ENCODE measurements at regions not wholly inside any gene's neighbourhood (a gene's known extent, or its start where the extent isn't known, plus 50 kb on each side); places are given as distances from the start of the nearest gene placed in this dataset.

DNA sequence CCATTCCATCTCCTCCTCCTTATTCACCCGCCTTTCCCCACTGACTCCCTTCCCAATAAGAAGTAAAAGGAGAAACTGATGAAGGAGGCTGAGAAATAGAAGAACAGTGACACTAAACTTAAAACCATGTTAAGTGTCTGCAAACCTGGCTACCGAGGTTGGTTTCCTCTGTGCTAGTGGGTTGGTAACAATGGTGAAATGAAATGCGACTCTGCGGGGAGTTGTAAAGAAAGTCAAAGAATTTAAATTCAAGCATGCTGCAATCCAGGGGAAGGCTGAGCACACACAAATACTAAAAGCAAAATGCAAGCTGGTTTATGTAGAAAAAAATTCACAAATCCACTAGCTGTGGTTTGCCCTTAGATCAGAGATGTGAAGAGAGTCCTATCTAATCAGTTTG, 155.2 kb upstream of the PDE10A start:
- Histone ChIP-seq H2BK15ac (ENCODE audit: low read depth, low read length) (no peak overlapping the region), H3K4me1 (ENCODE audit: control insufficient read depth, insufficient read depth, low read length) (peaks cover 3% of the 10 kb centered on the region), H3K27me3 (ENCODE audit: control insufficient read depth, insufficient read depth, low read length) (peaks cover 7% of the 10 kb centered on the region; the same call in 1 of the 2 replicates), H3K9ac (ENCODE audit: low read depth, low read length) (no peak overlapping the region), H3K79me1 (ENCODE audit: low read depth in 1 of 2, low read length in 2 of 2) (no peaks in the 10 kb centered on the region), H3K4me3 (ENCODE audit: insufficient read depth, low read depth, low read length) (no peak overlapping the region), H3K4ac (ENCODE audit: low read depth, low read length) (no peak overlapping the region), H3K56ac (ENCODE audit: extremely low read depth, insufficient read depth, low read length) (no peak overlapping the region), H3K36me3 (ENCODE audit: control insufficient read depth, insufficient read depth, low read length) (0 out of 2 replicates have a peak, but pooled peaks cover 2% of the 10 kb centered on the region), H4K91ac (ENCODE audit: insufficient read depth, low read depth, low read length) (no peak overlapping the region), H3K4me2 (ENCODE audit: low read depth, low read length) (no peak overlapping the region), H4K8ac (ENCODE audit: low read depth in 2 of 2, low read length in 2 of 2) (no peak overlapping the region), H3K27ac (ENCODE audit: insufficient read depth, low read length) (no peak overlapping the region), H3K14ac (replicated peaks; ENCODE audit: low read depth, low read length) (no peak overlapping the region), H3K18ac (ENCODE audit: low read depth, low read length) (no peak overlapping the region), H3K9me3 (ENCODE audit: control insufficient read depth, insufficient read depth, low read length) (no peaks in the 10 kb centered on the region), H3K9me1 (ENCODE audit: insufficient read depth, low read length) (no peaks in the 10 kb centered on the region), H4K5ac (ENCODE audit: low read depth, low read length) (no peak overlapping the region), H2BK20ac (ENCODE audit: low read depth, low read length) (no peak overlapping the region), H2AFZ (replicated peaks; ENCODE audit: low read length, poor library complexity) (no peak overlapping the region), H3K23ac (ENCODE audit: low read depth, low read length) (no peak overlapping the region), H2AK9ac (replicated peaks; ENCODE audit: low read depth, low read length, poor library complexity) (no peak overlapping the region), H2BK5ac (ENCODE audit: low read depth, low read length, poor library complexity, severe bottlenecking) (no peak overlapping the region), H4K20me1 (ENCODE audit: insufficient read depth, low read length) (no peaks in the 10 kb centered on the region; the same call in 1 of the 2 replicates), H2AK5ac (ENCODE audit: low read depth, low read length) (no peak overlapping the region), H2BK120ac (ENCODE audit: low read depth, low read length) (no peak overlapping the region)
- intact Hi-C loops (cut with micrococcal nuclease) (no loop called here), dilution Hi-C loops (cut with HindIII; ENCODE audit: low sequenced_read_pairs, unreplicated experiment) (no loop called here), in situ Hi-C loops (cut with MboI; ENCODE audit: low sequenced_read_pairs) (no loop called here)
- POLR2A ChIA-PET (ENCODE audit: unreplicated experiment), result no interaction called here
- no TSS peak for BruUV-seq (replicated peaks)
- ATAC-seq (ENCODE audit: low read depth), result no peak
- WGBS, 2 experiments (ENCODE audit: extremely low coverage in 2 of 2, insufficient read length in 1 of 2), result 100% methylated on average over 1 of the region's 4 CpGs; no CpG with 5 or more reads in 1 of the 2 experiments
- CTCF ChIA-PET, result interaction anchor here (0.9 kb wide), 1 partner anchor 378 kb away, joined by 3 read pairs; no protein-coding TSS in a partner anchor
- TF ChIP-seq, protein P1, sequence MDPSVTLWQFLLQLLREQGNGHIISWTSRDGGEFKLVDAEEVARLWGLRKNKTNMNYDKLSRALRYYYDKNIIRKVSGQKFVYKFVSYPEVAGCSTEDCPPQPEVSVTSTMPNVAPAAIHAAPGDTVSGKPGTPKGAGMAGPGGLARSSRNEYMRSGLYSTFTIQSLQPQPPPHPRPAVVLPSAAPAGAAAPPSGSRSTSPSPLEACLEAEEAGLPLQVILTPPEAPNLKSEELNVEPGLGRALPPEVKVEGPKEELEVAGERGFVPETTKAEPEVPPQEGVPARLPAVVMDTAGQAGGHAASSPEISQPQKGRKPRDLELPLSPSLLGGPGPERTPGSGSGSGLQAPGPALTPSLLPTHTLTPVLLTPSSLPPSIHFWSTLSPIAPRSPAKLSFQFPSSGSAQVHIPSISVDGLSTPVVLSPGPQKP (IDR thresholded peaks at IDR 0.05; ENCODE audit: borderline replicate concordance, low read depth, low read length), result no peak
- TF ChIP-seq, protein P2, sequence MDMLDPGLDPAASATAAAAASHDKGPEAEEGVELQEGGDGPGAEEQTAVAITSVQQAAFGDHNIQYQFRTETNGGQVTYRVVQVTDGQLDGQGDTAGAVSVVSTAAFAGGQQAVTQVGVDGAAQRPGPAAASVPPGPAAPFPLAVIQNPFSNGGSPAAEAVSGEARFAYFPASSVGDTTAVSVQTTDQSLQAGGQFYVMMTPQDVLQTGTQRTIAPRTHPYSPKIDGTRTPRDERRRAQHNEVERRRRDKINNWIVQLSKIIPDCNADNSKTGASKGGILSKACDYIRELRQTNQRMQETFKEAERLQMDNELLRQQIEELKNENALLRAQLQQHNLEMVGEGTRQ (IDR thresholded peaks at IDR 0.05; ENCODE audit: low read depth, low read length), result no peak
- no peak for TF ChIP-seq RCOR1 (IDR thresholded peaks at IDR 0.05; ENCODE audit: insufficient replicate concordance, low read length)
- no peak for DNase-seq
